ENCODE measurements at regions not wholly inside any gene's neighbourhood (a gene's known extent, or its start where the extent isn't known, plus 50 kb on each side); places are given as distances from the start of the nearest gene placed in this dataset.
A peak's percentile ranks its signal among the peaks of the same experiment; 100 is the strongest.

DNA sequence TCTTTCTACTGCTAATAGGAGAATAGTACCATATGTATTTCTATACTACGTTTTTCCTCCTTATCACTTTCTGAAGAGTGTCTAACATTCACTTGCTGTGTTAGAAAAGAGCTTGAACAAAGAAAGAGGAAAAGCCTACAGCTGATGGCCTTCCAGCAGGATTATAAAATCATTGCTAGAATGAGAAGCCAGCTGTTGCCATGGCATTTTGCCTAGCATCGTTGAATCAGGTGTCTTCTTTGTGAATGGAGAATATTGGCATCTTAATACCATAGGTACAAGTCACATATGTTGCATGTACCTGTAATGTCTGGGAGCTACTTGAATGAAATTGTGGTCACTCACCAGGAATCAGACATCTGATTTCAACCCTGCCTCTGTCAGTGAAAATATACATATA is 1174.9 kb downstream of the PCDH17 start (continued):
- TF ChIP-seq WRNIP1 (IDR thresholded peaks at IDR 0.05; ENCODE audit: borderline replicate concordance, low read depth, low read length) (no peak), MEF2A (IDR thresholded peaks at IDR 0.05; ENCODE audit: insufficient read depth, low read depth, low read length) (no peak), NBN (IDR thresholded peaks at IDR 0.05) (no peak)
- TF ChIP-seq, protein P1, sequence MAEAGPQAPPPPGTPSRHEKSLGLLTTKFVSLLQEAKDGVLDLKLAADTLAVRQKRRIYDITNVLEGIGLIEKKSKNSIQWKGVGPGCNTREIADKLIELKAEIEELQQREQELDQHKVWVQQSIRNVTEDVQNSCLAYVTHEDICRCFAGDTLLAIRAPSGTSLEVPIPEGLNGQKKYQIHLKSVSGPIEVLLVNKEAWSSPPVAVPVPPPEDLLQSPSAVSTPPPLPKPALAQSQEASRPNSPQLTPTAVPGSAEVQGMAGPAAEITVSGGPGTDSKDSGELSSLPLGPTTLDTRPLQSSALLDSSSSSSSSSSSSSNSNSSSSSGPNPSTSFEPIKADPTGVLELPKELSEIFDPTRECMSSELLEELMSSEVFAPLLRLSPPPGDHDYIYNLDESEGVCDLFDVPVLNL (IDR thresholded peaks at IDR 0.05; ENCODE audit: low read depth, low read length): no peak

DNA sequence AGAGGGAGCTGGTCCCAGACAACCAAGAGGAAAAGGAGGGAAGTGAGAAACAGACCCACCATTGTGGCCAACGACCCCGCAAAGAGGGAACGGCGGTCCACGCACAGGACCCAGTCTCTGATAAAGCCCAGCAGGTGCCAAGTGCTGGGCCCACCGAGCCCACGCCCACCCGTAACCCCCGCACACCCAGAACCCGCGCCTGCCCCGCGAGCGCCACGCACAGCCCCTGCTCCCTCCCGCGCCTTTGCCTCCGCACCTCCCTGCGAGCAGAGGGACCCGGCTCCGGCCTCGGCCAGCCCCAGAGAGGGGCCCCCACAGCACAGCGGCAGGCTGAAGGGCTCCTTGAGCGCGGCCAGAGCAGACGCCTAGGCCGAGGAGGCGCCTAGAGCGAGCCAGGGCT is 1192.2 kb downstream of the PCDH17 start:
- Histone ChIP-seq H3K79me2 (ENCODE audit: control insufficient read depth, insufficient read depth, low read length) (no peaks in the 10 kb centered on the region), H3K4me1 (ENCODE audit: control insufficient read depth, insufficient read depth, low read length) (no peaks in the 10 kb centered on the region), H3K4me2 (ENCODE audit: control insufficient read depth, insufficient read depth) (no peak overlapping the region), H3K9me3 (replicated peaks; ENCODE audit: control insufficient read depth, insufficient read depth, low read length) (no peaks in the 10 kb centered on the region), H3K27ac (ENCODE audit: control insufficient read depth, insufficient read depth) (no peak overlapping the region), H3K27me3 (replicated peaks in 1 of 2; ENCODE audit: control insufficient read depth in 2 of 2, insufficient read depth in 2 of 2, low read length in 1 of 2) (no peaks in the 10 kb centered on the region), H3K4me3 (no peak overlapping the region), H3K36me3 (ENCODE audit: control insufficient read depth in 2 of 2, insufficient read depth in 2 of 2, low read length in 1 of 2) (no peaks in the 10 kb centered on the region), H2AFZ (ENCODE audit: control insufficient read depth, low read depth, low read length) (no peak overlapping the region), H4K20me1 (ENCODE audit: control insufficient read depth, insufficient read depth) (no peaks in the 10 kb centered on the region), H3K9ac (ENCODE audit: control insufficient read depth, insufficient read depth, low read length) (no peak overlapping the region)
- BruUV-seq (replicated peaks): no TSS peak
- in situ Hi-C loops (cut with MboI) (loop anchor here (10.0 kb wide), 1 partner anchor 59 kb away; no protein-coding TSS in a partner anchor), intact Hi-C loops (cut with micrococcal nuclease; ENCODE audit: unreplicated experiment) (no loop called here)
- FAIRE-seq: no peak
- no peak for DNase-seq (ENCODE audit: low read depth, low spot score)
- TF ChIP-seq RELA (IDR thresholded peaks at IDR 0.05; ENCODE audit: borderline replicate concordance, partially characterized antibody): no peak
- TF ChIP-seq, protein P2, sequence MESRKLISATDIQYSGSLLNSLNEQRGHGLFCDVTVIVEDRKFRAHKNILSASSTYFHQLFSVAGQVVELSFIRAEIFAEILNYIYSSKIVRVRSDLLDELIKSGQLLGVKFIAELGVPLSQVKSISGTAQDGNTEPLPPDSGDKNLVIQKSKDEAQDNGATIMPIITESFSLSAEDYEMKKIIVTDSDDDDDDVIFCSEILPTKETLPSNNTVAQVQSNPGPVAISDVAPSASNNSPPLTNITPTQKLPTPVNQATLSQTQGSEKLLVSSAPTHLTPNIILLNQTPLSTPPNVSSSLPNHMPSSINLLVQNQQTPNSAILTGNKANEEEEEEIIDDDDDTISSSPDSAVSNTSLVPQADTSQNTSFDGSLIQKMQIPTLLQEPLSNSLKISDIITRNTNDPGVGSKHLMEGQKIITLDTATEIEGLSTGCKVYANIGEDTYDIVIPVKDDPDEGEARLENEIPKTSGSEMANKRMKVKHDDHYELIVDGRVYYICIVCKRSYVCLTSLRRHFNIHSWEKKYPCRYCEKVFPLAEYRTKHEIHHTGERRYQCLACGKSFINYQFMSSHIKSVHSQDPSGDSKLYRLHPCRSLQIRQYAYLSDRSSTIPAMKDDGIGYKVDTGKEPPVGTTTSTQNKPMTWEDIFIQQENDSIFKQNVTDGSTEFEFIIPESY (IDR thresholded peaks at IDR 0.05): 0 out of 2 replicates have a peak, but pooled peaks have one; percentile 23
- 62% methylated on average over 20 of the region's 29 CpGs for WGBS (ENCODE audit: insufficient coverage, insufficient replicate concordance, low lambda C conversion rate, missing lambda C conversion rate)
- ChIA-PET CTCF (no interaction called here), RAD21 (ENCODE audit: unreplicated experiment) (no interaction called here), POLR2A (no interaction called here), SMC1A (ENCODE audit: uncharacterized antibody, unreplicated experiment) (no interaction called here)
- ATAC-seq: no peak
